ENCODE measurements at regions not wholly inside any gene's neighbourhood (a gene's known extent, or its start where the extent isn't known, plus 50 kb on each side); places are given as distances from the start of the nearest gene placed in this dataset.

- Mint-ChIP-seq H3K27ac (no peak overlapping the region), H3K27me3 (peaks cover 43% of the 10 kb centered on the region), H3K4me1 (no peaks in the 10 kb centered on the region), H3K4me3 (no peak overlapping the region), H3K9me3 (ENCODE audit: insufficient read depth) (no peaks in the 10 kb centered on the region)
- H2AFZ ChIP-seq (ENCODE audit: insufficient read depth, low read depth, low read length, poor library complexity, severe bottlenecking): no peak overlapping the region
- no peaks in the 10 kb centered on the region for H3K79me2 ChIP-seq (ENCODE audit: control insufficient read depth, insufficient read depth, low read length)
- no peaks in the 10 kb centered on the region for H4K20me1 ChIP-seq (ENCODE audit: control insufficient read depth, insufficient read depth, low read length, poor library complexity, severe bottlenecking)
- H3K9me3 ChIP-seq (ENCODE audit: control extremely low read depth in 1 of 3, control insufficient read depth in 2 of 3, insufficient read depth in 1 of 3, low read length in 2 of 3): no peaks in the 10 kb centered on the region
- no peaks in the 10 kb centered on the region for H3K4me1 ChIP-seq (ENCODE audit: control insufficient read depth in 2 of 2, insufficient read depth in 2 of 2, low read length in 2 of 2)
- no peak overlapping the region for H3K4me2 ChIP-seq (replicated peaks; ENCODE audit: low read depth, low read length, poor library complexity, severe bottlenecking)
- H3K27me3 ChIP-seq (replicated peaks in 1 of 4; ENCODE audit: control extremely low read depth in 1 of 4, control insufficient read depth in 3 of 4, insufficient read depth in 4 of 4, low read length in 3 of 4): peaks cover 0 to 3% (median 0%) of the 10 kb centered on the region in 4 experiments
- H3K9ac ChIP-seq (ENCODE audit: low read length): no peak overlapping the region
- H3K36me3 ChIP-seq (replicated peaks in 1 of 2; ENCODE audit: control extremely low read depth in 1 of 2, control insufficient read depth in 1 of 2, extremely low read depth in 1 of 2, insufficient read depth in 2 of 2, low read length in 1 of 2): no peaks in the 10 kb centered on the region
- H3K4me3 ChIP-seq (ENCODE audit: control extremely low read depth in 1 of 5, extremely low read depth in 1 of 5, insufficient read depth in 1 of 5, low read depth in 2 of 5, low read length in 4 of 5): no peak overlapping the region
- DNase-seq (no peak), ATAC-seq (ENCODE audit: low read depth) (no peak)
- no peak for TF ChIP-seq EZH2 (IDR thresholded peaks at IDR 0.05; ENCODE audit: borderline replicate concordance, insufficient read depth, low read depth, low read length, poor library complexity, severe bottlenecking)
- TF ChIP-seq, protein P1, sequence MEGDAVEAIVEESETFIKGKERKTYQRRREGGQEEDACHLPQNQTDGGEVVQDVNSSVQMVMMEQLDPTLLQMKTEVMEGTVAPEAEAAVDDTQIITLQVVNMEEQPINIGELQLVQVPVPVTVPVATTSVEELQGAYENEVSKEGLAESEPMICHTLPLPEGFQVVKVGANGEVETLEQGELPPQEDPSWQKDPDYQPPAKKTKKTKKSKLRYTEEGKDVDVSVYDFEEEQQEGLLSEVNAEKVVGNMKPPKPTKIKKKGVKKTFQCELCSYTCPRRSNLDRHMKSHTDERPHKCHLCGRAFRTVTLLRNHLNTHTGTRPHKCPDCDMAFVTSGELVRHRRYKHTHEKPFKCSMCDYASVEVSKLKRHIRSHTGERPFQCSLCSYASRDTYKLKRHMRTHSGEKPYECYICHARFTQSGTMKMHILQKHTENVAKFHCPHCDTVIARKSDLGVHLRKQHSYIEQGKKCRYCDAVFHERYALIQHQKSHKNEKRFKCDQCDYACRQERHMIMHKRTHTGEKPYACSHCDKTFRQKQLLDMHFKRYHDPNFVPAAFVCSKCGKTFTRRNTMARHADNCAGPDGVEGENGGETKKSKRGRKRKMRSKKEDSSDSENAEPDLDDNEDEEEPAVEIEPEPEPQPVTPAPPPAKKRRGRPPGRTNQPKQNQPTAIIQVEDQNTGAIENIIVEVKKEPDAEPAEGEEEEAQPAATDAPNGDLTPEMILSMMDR (IDR thresholded peaks at IDR 0.05): no peak
- WGBS (ENCODE audit: insufficient coverage): no CpG with 5 or more reads among the region's 2 CpGs
- CTCF ChIA-PET: no interaction called here
- intact Hi-C loops (cut with micrococcal nuclease): no loop called here
- H3K27ac ChIP-seq (ENCODE audit: low read length in 2 of 2): no peak overlapping the region
- POLR2A ChIA-PET: no interaction called here
Observed at GRCh38 chr10:78932054-78932386, 136.7 kb upstream of the ZMIZ1 start.

DNA sequence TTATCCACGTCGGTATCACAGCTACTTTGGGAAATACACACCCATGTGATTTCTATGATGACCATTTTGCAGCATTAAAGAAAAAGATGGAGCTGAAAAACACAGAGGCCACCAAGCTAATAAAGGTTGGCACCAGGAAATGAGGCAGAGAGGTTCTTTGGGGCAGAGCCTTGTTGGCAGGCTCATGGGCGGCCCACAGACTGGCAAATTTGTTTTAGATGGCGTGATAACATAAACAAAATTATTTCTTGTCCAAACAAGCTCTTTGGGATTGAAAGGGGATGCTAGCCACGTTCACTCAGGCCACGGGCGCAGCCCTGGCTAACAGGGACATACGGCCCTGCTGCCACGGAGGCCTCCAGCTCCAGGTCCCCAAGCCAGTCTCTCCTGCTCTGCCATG lies 135.9 kb upstream of the ZMIZ1 start:
- Mint-ChIP-seq H3K27me3 (peaks cover 47% of the 10 kb centered on the region), H3K4me3 (no peak overlapping the region), H3K4me1 (no peaks in the 10 kb centered on the region), H3K27ac (no peak overlapping the region), H3K9me3 (ENCODE audit: insufficient read depth) (no peaks in the 10 kb centered on the region)
- Histone ChIP-seq H3K9me3 (ENCODE audit: control extremely low read depth in 1 of 3, control insufficient read depth in 2 of 3, insufficient read depth in 1 of 3, low read length in 2 of 3) (no peaks in the 10 kb centered on the region), H2AFZ (ENCODE audit: insufficient read depth, low read depth, low read length, poor library complexity, severe bottlenecking) (no peak overlapping the region), H3K27ac (ENCODE audit: low read length in 2 of 2) (no peak overlapping the region), H3K4me2 (replicated peaks; ENCODE audit: low read depth, low read length, poor library complexity, severe bottlenecking) (no peak overlapping the region), H3K9ac (ENCODE audit: low read length) (no peak overlapping the region), H3K4me1 (ENCODE audit: control insufficient read depth in 2 of 2, insufficient read depth in 2 of 2, low read length in 2 of 2) (no peaks in the 10 kb centered on the region), H3K27me3 (replicated peaks in 1 of 4; ENCODE audit: control extremely low read depth in 1 of 4, control insufficient read depth in 3 of 4, insufficient read depth in 4 of 4, low read length in 3 of 4) (peaks cover 0 to 3% (median 0%) of the 10 kb centered on the region in 4 experiments), H3K79me2 (ENCODE audit: control insufficient read depth, insufficient read depth, low read length) (no peaks in the 10 kb centered on the region), H4K20me1 (ENCODE audit: control insufficient read depth, insufficient read depth, low read length, poor library complexity, severe bottlenecking) (no peaks in the 10 kb centered on the region), H3K36me3 (replicated peaks in 1 of 2; ENCODE audit: control extremely low read depth in 1 of 2, control insufficient read depth in 1 of 2, extremely low read depth in 1 of 2, insufficient read depth in 2 of 2, low read length in 1 of 2) (no peaks in the 10 kb centered on the region), H3K4me3 (ENCODE audit: control extremely low read depth in 1 of 5, extremely low read depth in 1 of 5, insufficient read depth in 1 of 5, low read depth in 2 of 5, low read length in 4 of 5) (no peak overlapping the region)
- ChIA-PET CTCF (interaction anchor here (3.3 kb wide), 1 partner anchor 262 kb away, joined by 11 read pairs; no protein-coding TSS in a partner anchor), POLR2A (no interaction called here)
- no peak for DNase-seq
- no peak for ATAC-seq (ENCODE audit: low read depth)
- WGBS (ENCODE audit: insufficient coverage): 94% methylated on average over 5 of the region's 9 CpGs
- intact Hi-C loops (cut with micrococcal nuclease): no loop called here
- TF ChIP-seq, protein P1 (IDR thresholded peaks at IDR 0.05): no peak
- no peak for TF ChIP-seq EZH2 (IDR thresholded peaks at IDR 0.05; ENCODE audit: borderline replicate concordance, insufficient read depth, low read depth, low read length, poor library complexity, severe bottlenecking)
